HEK293 (cell line): ENCODE measurements at regions not wholly inside any gene's neighbourhood (a gene's known extent, or its start where the extent isn't known, plus 50 kb on each side); places are given as distances from the start of the nearest gene placed in this dataset.
A peak's percentile ranks its signal among the peaks of the same experiment; 100 is the strongest.
"Not testable (repeated sequence)": the region's sequence is repeated elsewhere in the genome, so short reads cannot be mapped to it uniquely, and the experiment has no call there.

Source experiments
- CTCF ChIA-PET: fragments of 350-600 bp; formaldehyde crosslinking; extraction: SDS; loops from one replicate; lab custom pipeline; 2021; ENCODE audit warnings: antibody characterized with exemption; lab: Yijun Ruan, JAX
- POLR2A ChIA-PET: fragments of 300-600 bp; formaldehyde crosslinking; extraction: SDS; loops from one replicate; lab custom pipeline; 2020; ENCODE audit warnings: antibody characterized with exemption, inconsistent platforms; lab: Yijun Ruan, JAX
- H3K27ac ChIP-seq: fragments of 200-500 bp; sonication (Bioruptor generic); 2 replicates; pipeline ENCODE4 v1.5.1; 2014; ENCODE audit warnings: low read depth, low read length, control low read depth, inconsistent platforms; ENCODE audit errors: extremely low read depth
- H3K36me3 ChIP-seq, 2 experiments: fragments of 200-500 bp in 1 of 2; sonication (Bioruptor generic) in 1 of 2; 1 replicate in 1 of 2; 2 replicates in 1 of 2; pipeline ENCODE4 v1.5.1; 2014 to 2017; ENCODE audit warnings: inconsistent platforms in 2 of 2, low read length in 2 of 2; ENCODE audit not compliant: control insufficient read depth in 2 of 2, insufficient read depth in 1 of 2
- H3K4me1 ChIP-seq: fragments of 200-500 bp; sonication (Bioruptor generic); 2 replicates; pipeline ENCODE4 v1.5.1; 2014; ENCODE audit warnings: mild to moderate bottlenecking, low read length, inconsistent platforms; ENCODE audit not compliant: control insufficient read depth, insufficient read depth
- H3K4me3 ChIP-seq: 2 replicates; pipeline ENCODE4 v1.5.1; 2011; ENCODE audit warnings: low read depth, mild to moderate bottlenecking, control low read depth, low read length, moderate library complexity
- H3K9me3 ChIP-seq: fragments of 200-500 bp; sonication (Bioruptor generic); 2 replicates; pipeline ENCODE4 v1.5.1; 2014; ENCODE audit warnings: low read depth, low read length, inconsistent platforms; ENCODE audit not compliant: control insufficient read depth, insufficient read depth
- AEBP2 ChIP-seq: fragments of 450-650 bp; formaldehyde crosslinking; IDR thresholded peaks from 2 replicates; pipeline ENCODE4 v1.5.1; 2016; ENCODE audit warnings: missing biosample characterization, missing genetic modification characterization, borderline replicate concordance
- BCL11A ChIP-seq: fragments of 450-650 bp; formaldehyde crosslinking; IDR thresholded peaks from 2 replicates; pipeline ENCODE4 v1.5.1; 2016; ENCODE audit warnings: low read depth, missing biosample characterization, missing genetic modification characterization
- HOXC10 ChIP-seq: sonication (generic); formaldehyde crosslinking; IDR thresholded peaks from 2 replicates; pipeline ENCODE4 v1.8.1; 2023; ENCODE audit warnings: mild to moderate bottlenecking, missing genetic modification reagents
- IKZF3 ChIP-seq: fragments of 450-650 bp; IDR thresholded peaks from 2 replicates; pipeline ENCODE4 v1.5.0; 2018; ENCODE audit warnings: missing biosample characterization, mild to moderate bottlenecking, missing genetic modification characterization, moderate library complexity
- OVOL3 ChIP-seq: fragments of 450-650 bp; formaldehyde crosslinking; IDR thresholded peaks from 2 replicates; pipeline ENCODE4 v1.5.1; 2016; ENCODE audit warnings: missing biosample characterization, missing genetic modification characterization
- SCRT1 ChIP-seq: fragments of 450-650 bp; formaldehyde crosslinking; IDR thresholded peaks from 2 replicates; pipeline ENCODE4 v1.5.1; 2016; ENCODE audit warnings: missing biosample characterization, missing genetic modification characterization, borderline replicate concordance
- SCRT2 ChIP-seq: fragments of 450-650 bp; formaldehyde crosslinking; IDR thresholded peaks from 2 replicates; pipeline ENCODE4 v1.5.1; 2016; ENCODE audit warnings: missing biosample characterization, missing genetic modification characterization
- SP2 ChIP-seq: fragments of 450-650 bp; formaldehyde crosslinking; IDR thresholded peaks from 2 replicates; pipeline ENCODE4 v1.5.1; 2016; ENCODE audit warnings: missing biosample characterization, missing genetic modification characterization
- YY2 ChIP-seq: fragments of 450-650 bp; formaldehyde crosslinking; IDR thresholded peaks from 2 replicates; pipeline ENCODE4 v1.5.1; 2016; ENCODE audit warnings: missing biosample characterization, missing genetic modification characterization
- ZFP37 ChIP-seq: fragments of 450-650 bp; formaldehyde crosslinking; IDR thresholded peaks from 2 replicates; pipeline ENCODE4 v1.5.1; 2016; ENCODE audit warnings: missing biosample characterization, missing genetic modification characterization
- ZNF175 ChIP-seq: fragments of 450-650 bp; formaldehyde crosslinking; IDR thresholded peaks from 2 replicates; pipeline ENCODE4 v1.5.1; 2016; ENCODE audit warnings: missing biosample characterization, missing genetic modification characterization
- ZNF18 ChIP-seq: fragments of 450-650 bp; formaldehyde crosslinking; IDR thresholded peaks from 2 replicates; pipeline ENCODE4 v1.5.1; 2016; ENCODE audit warnings: missing biosample characterization, missing genetic modification characterization
- ZNF404 ChIP-seq: fragments of 450-650 bp; formaldehyde crosslinking; IDR thresholded peaks from 2 replicates; pipeline ENCODE4 v1.5.1; 2017; ENCODE audit warnings: missing biosample characterization, missing genetic modification characterization
- ZNF416 ChIP-seq: fragments of 450-650 bp; formaldehyde crosslinking; IDR thresholded peaks from 2 replicates; pipeline ENCODE4 v1.5.1; 2016; ENCODE audit warnings: missing biosample characterization, missing genetic modification characterization
- ZNF426 ChIP-seq: fragments of 450-650 bp; formaldehyde crosslinking; IDR thresholded peaks from 2 replicates; pipeline ENCODE4 v1.5.1; 2017; ENCODE audit warnings: missing biosample characterization, missing genetic modification characterization, mild to moderate bottlenecking, inconsistent platforms, moderate library complexity
- ZNF473 ChIP-seq: fragments of 450-650 bp; formaldehyde crosslinking; IDR thresholded peaks from 2 replicates; pipeline ENCODE4 v1.5.1; 2017; ENCODE audit warnings: missing biosample characterization, missing genetic modification characterization
- ZNF513 ChIP-seq: fragments of 450-650 bp; IDR thresholded peaks from 2 replicates; pipeline ENCODE4 v1.5.1; 2018; ENCODE audit warnings: missing biosample characterization, missing genetic modification characterization
- ZNF530 ChIP-seq: fragments of 450-650 bp; formaldehyde crosslinking; IDR thresholded peaks from 2 replicates; pipeline ENCODE4 v1.5.1; 2016; ENCODE audit warnings: low read depth, missing biosample characterization, missing genetic modification characterization
- ZNF555 ChIP-seq: fragments of 450-650 bp; formaldehyde crosslinking; conservative IDR thresholded peaks from 2 replicates; pipeline ENCODE4 v1.5.1; 2017; ENCODE audit warnings: missing biosample characterization, mild to moderate bottlenecking, missing genetic modification characterization, inconsistent platforms
- ZNF626 ChIP-seq: fragments of 450-650 bp; sonication (Bioruptor Pico); formaldehyde crosslinking; IDR thresholded peaks from 2 replicates; pipeline ENCODE4 v1.5.1; 2018; ENCODE audit warnings: missing biosample characterization, missing genetic modification characterization, inconsistent platforms
- ZNF664 ChIP-seq: fragments of 450-650 bp; formaldehyde crosslinking; IDR thresholded peaks from 2 replicates; pipeline ENCODE4 v1.5.1; 2016; ENCODE audit warnings: missing biosample characterization, missing genetic modification characterization
- ZNF704 ChIP-seq: fragments of 450-650 bp; formaldehyde crosslinking; IDR thresholded peaks from 2 replicates; pipeline ENCODE4 v1.5.1; 2016; ENCODE audit warnings: missing biosample characterization, missing genetic modification characterization
- ZNF707 ChIP-seq: fragments of 450-650 bp; formaldehyde crosslinking; IDR thresholded peaks from 2 replicates; pipeline ENCODE4 v1.5.1; 2016; ENCODE audit warnings: missing biosample characterization, missing genetic modification characterization
- ZSCAN23 ChIP-seq: fragments of 450-650 bp; formaldehyde crosslinking; IDR thresholded peaks from 2 replicates; pipeline ENCODE4 v1.5.1; 2016; ENCODE audit warnings: missing biosample characterization, missing genetic modification characterization

GRCh38 chr5:36403632-36404311, 102.1 kb upstream of the RANBP3L start (continued):
- no peak for TF ChIP-seq AEBP2 (tag by site-specific recombination)
- TF ChIP-seq, all 188 proteins: peak for 0

- ChIA-PET POLR2A (no interaction called here), CTCF (interaction anchor here (0.6 to 4.1 kb wide), 2 partner anchors 190 to 285 kb away, joined by 3 to 19 read pairs; no protein-coding TSS in a partner anchor)
- no peak overlapping the region for H3K27ac ChIP-seq
- TF ChIP-seq BCL11A (tag by site-specific recombination) (no peak), ZNF707 (tag by site-specific recombination) (no peak), SCRT2 (peak; percentile 97), SCRT1 (tag by site-specific recombination) (peak; percentile 97), ZNF426 (tag by site-specific recombination) (no peak), ZNF416 (no peak), ZNF626 (tag by site-specific recombination) (no peak)
- no peaks in the 10 kb centered on the region for H3K36me3 ChIP-seq
- no peaks in the 10 kb centered on the region for H3K9me3 ChIP-seq
- H3K4me3 ChIP-seq: no peak overlapping the region
- H3K4me1 ChIP-seq: no peaks in the 10 kb centered on the region
Observed at GRCh38 chr5:36406023-36406422, 104.3 kb upstream of the RANBP3L start.

GRCh38 chr5:36407396-36407795, 105.7 kb upstream of the RANBP3L start:
- ChIA-PET POLR2A (no interaction called here), CTCF (interaction anchor here (0.6 to 4.1 kb wide), 4 partner anchors 170 to 332 kb away, joined by 3 to 19 read pairs (median 3); no protein-coding TSS in a partner anchor)
- H3K36me3 ChIP-seq: no peaks in the 10 kb centered on the region
- H3K27ac ChIP-seq: no peak overlapping the region
- TF ChIP-seq ZFP37 (tag by site-specific recombination) (no peak), ZNF18 (tag by site-specific recombination) (no peak), SP2 (tag by site-specific recombination) (no peak), HOXC10 (CRISPR knock-in tag) (no peak), ZNF555 (tag by site-specific recombination) (no peak), ZNF530 (tag by site-specific recombination) (no peak), BCL11A (tag by site-specific recombination) (no peak), ZSCAN23 (no peak), ZNF404 (no peak), YY2 (tag by site-specific recombination) (no peak), OVOL3 (tag by site-specific recombination) (no peak), ZNF664 (tag by site-specific recombination) (no peak), ZNF175 (tag by site-specific recombination) (no peak), ZNF473 (no peak), IKZF3 (tag by site-specific recombination) (no peak), ZNF704 (tag by site-specific recombination) (no peak), ZNF513 (tag by site-specific recombination) (no peak)
- H3K4me1 ChIP-seq: no peaks in the 10 kb centered on the region
- no peak overlapping the region for H3K4me3 ChIP-seq
- H3K9me3 ChIP-seq: no peaks in the 10 kb centered on the region

- CTCF ChIA-PET: interaction anchor here (0.5 to 4.1 kb wide), 5 partner anchors 11 to 1427 kb away, joined by 3 to 19 read pairs (median 4); no protein-coding TSS in a partner anchor
- H3K4me1 ChIP-seq, H3K36me3 ChIP-seq, H3K27ac ChIP-seq, POLR2A ChIA-PET, H3K9me3 ChIP-seq, H3K4me3 ChIP-seq: not testable (repeated sequence)
Observed at GRCh38 chr5:36409711-36410110, 108.0 kb upstream of the RANBP3L start.
